GM12878 (cell line): ENCODE measurements at regions not wholly inside any gene's neighbourhood (a gene's known extent, or its start where the extent isn't known, plus 50 kb on each side); places are given as distances from the start of the nearest gene placed in this dataset.

Source experiments
- ASH2L ChIP-seq: fragments of 300-600, 200-600 bp; sonication (generic); IDR thresholded peaks from 2 replicates; pipeline ENCODE4 v1.6.1; 2017; ENCODE audit warnings: low read depth, mild to moderate bottlenecking, borderline replicate concordance
- BMI1 ChIP-seq: fragments of 450-650 bp; IDR thresholded peaks from 2 replicates; pipeline ENCODE4 v1.6.1; 2016; ENCODE audit warnings: mild to moderate bottlenecking, moderate library complexity, borderline replicate concordance
- ESRRA ChIP-seq: IDR thresholded peaks from 2 replicates; pipeline ENCODE4 v1.6.1; 2012; ENCODE audit warnings: mild to moderate bottlenecking, low read length, improper control_type of control experiment
- HDGF ChIP-seq: fragments of 450-650 bp; IDR thresholded peaks from 2 replicates; pipeline ENCODE4 v1.6.1; 2016; ENCODE audit warnings: antibody characterized with exemption
- IKZF2 ChIP-seq, 2 experiments: fragments of 450-650 bp; IDR thresholded peaks; 2 replicates each; pipeline ENCODE4 v1.6.1; 2017; ENCODE audit warnings: mild to moderate bottlenecking in 2 of 2, moderate library complexity in 2 of 2
- JUND ChIP-seq: IDR thresholded peaks from 2 replicates; pipeline ENCODE4 v1.6.1; 2012; ENCODE audit warnings: low read depth, mild to moderate bottlenecking, low read length, improper control_type of control experiment, moderate library complexity
- KDM1A ChIP-seq: fragments of 200-600 bp; sonication (generic); IDR thresholded peaks from 2 replicates; pipeline ENCODE4 v1.6.1; 2016; ENCODE audit warnings: borderline replicate concordance
- MEF2B ChIP-seq: fragments of 450-650 bp; IDR thresholded peaks from 2 replicates; pipeline ENCODE4 v1.6.1; 2018; ENCODE audit warnings: mild to moderate bottlenecking, moderate library complexity; ENCODE audit not compliant: partially characterized antibody, poor library complexity, severe bottlenecking
- MTA3 ChIP-seq: IDR thresholded peaks from 2 replicates; pipeline ENCODE4 v1.6.1; 2012; ENCODE audit warnings: low read length, inconsistent platforms, borderline replicate concordance
- NR2F1 ChIP-seq: fragments of 450-650 bp; conservative IDR thresholded peaks from 2 replicates; pipeline ENCODE4 v1.6.1; 2017; ENCODE audit warnings: mild to moderate bottlenecking
- POLR2A ChIP-seq: IDR thresholded peaks from 2 replicates; pipeline ENCODE4 v1.6.1; 2011; ENCODE audit warnings: low read depth, mild to moderate bottlenecking, low read length
- RELA ChIP-seq: fragments of 450-650 bp; IDR thresholded peaks from 2 replicates; pipeline ENCODE4 v1.8.0; 2014; ENCODE audit warnings: borderline replicate concordance; ENCODE audit not compliant: partially characterized antibody
- SMAD5 ChIP-seq: IDR thresholded peaks from 2 replicates; pipeline ENCODE4 v1.6.1; 2016; ENCODE audit warnings: antibody characterized with exemption, low read depth
- SP1 ChIP-seq: IDR thresholded peaks from one replicate; pipeline ENCODE4 v1.6.1; 2011; ENCODE audit warnings: low read depth, low read length
- SPI1 ChIP-seq: IDR thresholded peaks from 2 replicates; pipeline ENCODE4 v1.6.1; 2011; ENCODE audit warnings: low read depth, mild to moderate bottlenecking, low read length, moderate library complexity, borderline replicate concordance; ENCODE audit not compliant: insufficient read depth
- SRF ChIP-seq, 2 experiments: IDR thresholded peaks; 2 replicates each; pipeline ENCODE4 v1.6.1; 2011; ENCODE audit warnings: low read depth in 2 of 2, low read length in 2 of 2, mild to moderate bottlenecking in 1 of 2, moderate library complexity in 1 of 2
- ZNF207 ChIP-seq: fragments of 450-650 bp; IDR thresholded peaks from 2 replicates; pipeline ENCODE4 v1.6.1; 2014; ENCODE audit warnings: antibody characterized with exemption, mild to moderate bottlenecking, borderline replicate concordance
- TF ChIP-seq, protein P1 (sequence below): IDR thresholded peaks from 2 replicates; pipeline ENCODE4 v1.6.1; 2012; ENCODE audit warnings: mild to moderate bottlenecking, low read depth, low read length
- TF ChIP-seq, protein P2 (sequence below): IDR thresholded peaks from 2 replicates; pipeline ENCODE4 v1.6.1; 2011; ENCODE audit warnings: low read depth, low read length, improper control_type of control experiment, borderline replicate concordance
- TF ChIP-seq, protein P3 (sequence below), 3 experiments: IDR thresholded peaks in 2 of 3; conservative IDR thresholded peaks in 1 of 3; 2 replicates each; pipeline ENCODE4 v1.5.1; 2011; ENCODE audit warnings: low read depth in 3 of 3, low read length in 3 of 3, mild to moderate bottlenecking in 3 of 3, control low read depth in 2 of 3, moderate library complexity in 2 of 3, inconsistent platforms in 1 of 3, mixed read lengths in 1 of 3; ENCODE audit not compliant: control insufficient read depth in 2 of 3, insufficient read depth in 1 of 3; ENCODE audit errors: extremely low read depth in 1 of 3
- TF ChIP-seq, protein P4 (sequence below): IDR thresholded peaks from 2 replicates; pipeline ENCODE4 v1.6.1; 2012; ENCODE audit warnings: improper control_type of control experiment, low read depth, low read length; ENCODE audit not compliant: insufficient replicate concordance

DNA sequence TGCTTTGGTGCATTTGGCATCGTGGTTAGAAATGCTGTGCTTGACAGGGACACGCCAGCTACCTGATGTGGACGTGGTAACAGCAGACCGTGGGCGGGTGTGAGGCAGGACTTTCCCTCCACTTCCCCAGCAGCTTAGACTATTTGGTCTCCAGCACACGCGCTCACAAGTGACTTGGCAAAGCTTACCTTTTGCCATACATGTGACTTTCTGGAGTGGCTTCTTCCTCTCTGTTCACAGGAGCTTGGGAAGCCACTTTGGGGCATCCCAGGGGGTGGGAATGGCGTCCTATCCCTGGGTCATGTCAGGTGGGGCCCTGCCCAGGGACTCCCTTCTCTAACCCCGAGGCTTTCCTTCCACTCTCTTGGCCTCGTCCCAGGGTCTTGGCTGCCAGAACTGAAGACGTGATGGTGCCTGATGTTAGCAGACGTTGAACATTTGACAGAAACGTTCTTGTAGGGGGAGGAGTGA is 228.7 kb upstream of the KLF6 start (continued):
- TF ChIP-seq ZNF207 (no peak), MEF2B (peak; percentile 60), JUND (no peak), SRF (IDR thresholded peaks at IDR 0.05; ENCODE audit: low read depth in 2 of 2, low read length in 2 of 2) (no peak), ESRRA (no peak), ASH2L (no peak), KDM1A (no peak), HDGF (no peak), NR2F1 (no peak), IKZF2 (IDR thresholded peaks at IDR 0.05) (peak; percentile 71 to 83), SPI1 (peak; percentile 66; the same call in 1 of the 2 replicates), MTA3 (no peak), POLR2A (no peak), SMAD5 (no peak), BMI1 (peak; percentile 55; the same call in 1 of the 2 replicates), RELA (peak; percentile 96), SP1 (peak; percentile 49)
- TF ChIP-seq, protein P1, sequence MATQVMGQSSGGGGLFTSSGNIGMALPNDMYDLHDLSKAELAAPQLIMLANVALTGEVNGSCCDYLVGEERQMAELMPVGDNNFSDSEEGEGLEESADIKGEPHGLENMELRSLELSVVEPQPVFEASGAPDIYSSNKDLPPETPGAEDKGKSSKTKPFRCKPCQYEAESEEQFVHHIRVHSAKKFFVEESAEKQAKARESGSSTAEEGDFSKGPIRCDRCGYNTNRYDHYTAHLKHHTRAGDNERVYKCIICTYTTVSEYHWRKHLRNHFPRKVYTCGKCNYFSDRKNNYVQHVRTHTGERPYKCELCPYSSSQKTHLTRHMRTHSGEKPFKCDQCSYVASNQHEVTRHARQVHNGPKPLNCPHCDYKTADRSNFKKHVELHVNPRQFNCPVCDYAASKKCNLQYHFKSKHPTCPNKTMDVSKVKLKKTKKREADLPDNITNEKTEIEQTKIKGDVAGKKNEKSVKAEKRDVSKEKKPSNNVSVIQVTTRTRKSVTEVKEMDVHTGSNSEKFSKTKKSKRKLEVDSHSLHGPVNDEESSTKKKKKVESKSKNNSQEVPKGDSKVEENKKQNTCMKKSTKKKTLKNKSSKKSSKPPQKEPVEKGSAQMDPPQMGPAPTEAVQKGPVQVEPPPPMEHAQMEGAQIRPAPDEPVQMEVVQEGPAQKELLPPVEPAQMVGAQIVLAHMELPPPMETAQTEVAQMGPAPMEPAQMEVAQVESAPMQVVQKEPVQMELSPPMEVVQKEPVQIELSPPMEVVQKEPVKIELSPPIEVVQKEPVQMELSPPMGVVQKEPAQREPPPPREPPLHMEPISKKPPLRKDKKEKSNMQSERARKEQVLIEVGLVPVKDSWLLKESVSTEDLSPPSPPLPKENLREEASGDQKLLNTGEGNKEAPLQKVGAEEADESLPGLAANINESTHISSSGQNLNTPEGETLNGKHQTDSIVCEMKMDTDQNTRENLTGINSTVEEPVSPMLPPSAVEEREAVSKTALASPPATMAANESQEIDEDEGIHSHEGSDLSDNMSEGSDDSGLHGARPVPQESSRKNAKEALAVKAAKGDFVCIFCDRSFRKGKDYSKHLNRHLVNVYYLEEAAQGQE, result no peak
- TF ChIP-seq, protein P2, sequence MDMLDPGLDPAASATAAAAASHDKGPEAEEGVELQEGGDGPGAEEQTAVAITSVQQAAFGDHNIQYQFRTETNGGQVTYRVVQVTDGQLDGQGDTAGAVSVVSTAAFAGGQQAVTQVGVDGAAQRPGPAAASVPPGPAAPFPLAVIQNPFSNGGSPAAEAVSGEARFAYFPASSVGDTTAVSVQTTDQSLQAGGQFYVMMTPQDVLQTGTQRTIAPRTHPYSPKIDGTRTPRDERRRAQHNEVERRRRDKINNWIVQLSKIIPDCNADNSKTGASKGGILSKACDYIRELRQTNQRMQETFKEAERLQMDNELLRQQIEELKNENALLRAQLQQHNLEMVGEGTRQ, result no peak
- TF ChIP-seq, protein P3, sequence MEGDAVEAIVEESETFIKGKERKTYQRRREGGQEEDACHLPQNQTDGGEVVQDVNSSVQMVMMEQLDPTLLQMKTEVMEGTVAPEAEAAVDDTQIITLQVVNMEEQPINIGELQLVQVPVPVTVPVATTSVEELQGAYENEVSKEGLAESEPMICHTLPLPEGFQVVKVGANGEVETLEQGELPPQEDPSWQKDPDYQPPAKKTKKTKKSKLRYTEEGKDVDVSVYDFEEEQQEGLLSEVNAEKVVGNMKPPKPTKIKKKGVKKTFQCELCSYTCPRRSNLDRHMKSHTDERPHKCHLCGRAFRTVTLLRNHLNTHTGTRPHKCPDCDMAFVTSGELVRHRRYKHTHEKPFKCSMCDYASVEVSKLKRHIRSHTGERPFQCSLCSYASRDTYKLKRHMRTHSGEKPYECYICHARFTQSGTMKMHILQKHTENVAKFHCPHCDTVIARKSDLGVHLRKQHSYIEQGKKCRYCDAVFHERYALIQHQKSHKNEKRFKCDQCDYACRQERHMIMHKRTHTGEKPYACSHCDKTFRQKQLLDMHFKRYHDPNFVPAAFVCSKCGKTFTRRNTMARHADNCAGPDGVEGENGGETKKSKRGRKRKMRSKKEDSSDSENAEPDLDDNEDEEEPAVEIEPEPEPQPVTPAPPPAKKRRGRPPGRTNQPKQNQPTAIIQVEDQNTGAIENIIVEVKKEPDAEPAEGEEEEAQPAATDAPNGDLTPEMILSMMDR (IDR thresholded peaks at IDR 0.05 in 2 of 3, conservative IDR thresholded peaks at IDR 0.05 in 1 of 3; ENCODE audit: control insufficient read depth in 2 of 3, extremely low read depth in 1 of 3, insufficient read depth in 1 of 3, low read depth in 3 of 3, low read length in 3 of 3), result no peak
- TF ChIP-seq, protein P4, sequence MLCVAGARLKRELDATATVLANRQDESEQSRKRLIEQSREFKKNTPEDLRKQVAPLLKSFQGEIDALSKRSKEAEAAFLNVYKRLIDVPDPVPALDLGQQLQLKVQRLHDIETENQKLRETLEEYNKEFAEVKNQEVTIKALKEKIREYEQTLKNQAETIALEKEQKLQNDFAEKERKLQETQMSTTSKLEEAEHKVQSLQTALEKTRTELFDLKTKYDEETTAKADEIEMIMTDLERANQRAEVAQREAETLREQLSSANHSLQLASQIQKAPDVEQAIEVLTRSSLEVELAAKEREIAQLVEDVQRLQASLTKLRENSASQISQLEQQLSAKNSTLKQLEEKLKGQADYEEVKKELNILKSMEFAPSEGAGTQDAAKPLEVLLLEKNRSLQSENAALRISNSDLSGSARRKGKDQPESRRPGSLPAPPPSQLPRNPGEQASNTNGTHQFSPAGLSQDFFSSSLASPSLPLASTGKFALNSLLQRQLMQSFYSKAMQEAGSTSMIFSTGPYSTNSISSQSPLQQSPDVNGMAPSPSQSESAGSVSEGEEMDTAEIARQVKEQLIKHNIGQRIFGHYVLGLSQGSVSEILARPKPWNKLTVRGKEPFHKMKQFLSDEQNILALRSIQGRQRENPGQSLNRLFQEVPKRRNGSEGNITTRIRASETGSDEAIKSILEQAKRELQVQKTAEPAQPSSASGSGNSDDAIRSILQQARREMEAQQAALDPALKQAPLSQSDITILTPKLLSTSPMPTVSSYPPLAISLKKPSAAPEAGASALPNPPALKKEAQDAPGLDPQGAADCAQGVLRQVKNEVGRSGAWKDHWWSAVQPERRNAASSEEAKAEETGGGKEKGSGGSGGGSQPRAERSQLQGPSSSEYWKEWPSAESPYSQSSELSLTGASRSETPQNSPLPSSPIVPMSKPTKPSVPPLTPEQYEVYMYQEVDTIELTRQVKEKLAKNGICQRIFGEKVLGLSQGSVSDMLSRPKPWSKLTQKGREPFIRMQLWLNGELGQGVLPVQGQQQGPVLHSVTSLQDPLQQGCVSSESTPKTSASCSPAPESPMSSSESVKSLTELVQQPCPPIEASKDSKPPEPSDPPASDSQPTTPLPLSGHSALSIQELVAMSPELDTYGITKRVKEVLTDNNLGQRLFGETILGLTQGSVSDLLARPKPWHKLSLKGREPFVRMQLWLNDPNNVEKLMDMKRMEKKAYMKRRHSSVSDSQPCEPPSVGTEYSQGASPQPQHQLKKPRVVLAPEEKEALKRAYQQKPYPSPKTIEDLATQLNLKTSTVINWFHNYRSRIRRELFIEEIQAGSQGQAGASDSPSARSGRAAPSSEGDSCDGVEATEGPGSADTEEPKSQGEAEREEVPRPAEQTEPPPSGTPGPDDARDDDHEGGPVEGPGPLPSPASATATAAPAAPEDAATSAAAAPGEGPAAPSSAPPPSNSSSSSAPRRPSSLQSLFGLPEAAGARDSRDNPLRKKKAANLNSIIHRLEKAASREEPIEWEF, result no peak
